ENCODE measurements at regions not wholly inside any gene's neighbourhood (a gene's known extent, or its start where the extent isn't known, plus 50 kb on each side); places are given as distances from the start of the nearest gene placed in this dataset.

DNA sequence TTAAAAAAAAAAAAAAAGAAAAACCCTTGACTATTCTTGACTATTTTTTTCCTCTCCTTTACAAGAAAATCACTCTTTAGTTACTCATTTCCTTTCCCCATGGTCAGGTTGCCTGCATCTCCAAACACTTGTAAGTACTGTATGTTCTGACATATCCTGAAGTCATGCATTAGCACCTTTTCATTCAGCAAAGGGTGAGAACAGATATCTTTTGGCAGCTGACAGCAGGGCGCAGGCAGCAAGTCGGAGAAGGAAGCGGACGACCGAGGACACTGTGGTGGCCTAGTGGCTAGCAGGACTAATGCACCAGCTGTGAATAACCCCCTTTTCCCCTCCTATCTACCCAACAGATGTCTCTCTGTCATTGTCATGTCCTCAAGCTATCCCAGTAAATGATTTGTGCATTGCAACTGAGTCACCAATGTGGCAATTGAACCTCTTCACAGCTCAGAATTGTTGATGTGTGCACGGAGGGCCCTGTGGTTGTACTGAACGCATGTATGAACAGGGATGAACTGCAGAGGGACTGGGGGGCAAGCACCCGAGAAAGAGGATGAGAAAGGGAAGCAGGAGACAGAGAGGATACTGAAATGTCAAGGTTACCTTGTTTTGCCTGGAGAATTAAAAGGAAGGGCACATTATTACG lies 996.0 kb upstream of the ARRDC3 start:
- TF ChIP-seq, protein P1, sequence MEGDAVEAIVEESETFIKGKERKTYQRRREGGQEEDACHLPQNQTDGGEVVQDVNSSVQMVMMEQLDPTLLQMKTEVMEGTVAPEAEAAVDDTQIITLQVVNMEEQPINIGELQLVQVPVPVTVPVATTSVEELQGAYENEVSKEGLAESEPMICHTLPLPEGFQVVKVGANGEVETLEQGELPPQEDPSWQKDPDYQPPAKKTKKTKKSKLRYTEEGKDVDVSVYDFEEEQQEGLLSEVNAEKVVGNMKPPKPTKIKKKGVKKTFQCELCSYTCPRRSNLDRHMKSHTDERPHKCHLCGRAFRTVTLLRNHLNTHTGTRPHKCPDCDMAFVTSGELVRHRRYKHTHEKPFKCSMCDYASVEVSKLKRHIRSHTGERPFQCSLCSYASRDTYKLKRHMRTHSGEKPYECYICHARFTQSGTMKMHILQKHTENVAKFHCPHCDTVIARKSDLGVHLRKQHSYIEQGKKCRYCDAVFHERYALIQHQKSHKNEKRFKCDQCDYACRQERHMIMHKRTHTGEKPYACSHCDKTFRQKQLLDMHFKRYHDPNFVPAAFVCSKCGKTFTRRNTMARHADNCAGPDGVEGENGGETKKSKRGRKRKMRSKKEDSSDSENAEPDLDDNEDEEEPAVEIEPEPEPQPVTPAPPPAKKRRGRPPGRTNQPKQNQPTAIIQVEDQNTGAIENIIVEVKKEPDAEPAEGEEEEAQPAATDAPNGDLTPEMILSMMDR (IDR thresholded peaks at IDR 0.05): no peak
- TF ChIP-seq POLR2A (IDR thresholded peaks at IDR 0.05): no peak
